Activated naive CD4-positive, alpha-beta T cell treated with anti-CD3 and anti-CD28 coated beads, Interleukin-2, amount 50 U/mL, for 72 hours (primary cell): ENCODE measurements at regions not wholly inside any gene's neighbourhood (a gene's known extent, or its start where the extent isn't known, plus 50 kb on each side); places are given as distances from the start of the nearest gene placed in this dataset.

ENCODE experiments used
- ATAC-seq, 2 donors: fragments of 150-1000 bp; cut with Tn5 transposase; 2 replicates each; pipeline ENCODE4 v1.10.0; 2021; ENCODE audit warnings: mild to moderate bottlenecking in 2 of 2, moderate library complexity in 2 of 2
- DNase-seq, 2 donors: peaks; one replicate each; pipeline ENCODE4 v3.0.0; 2021 to 2022; ENCODE audit warnings: low spot score in 2 of 2
- H3K27ac Mint-ChIP-seq, 2 donors: one replicate each; pipeline ENCODE4 v1.8.0; 2022; ENCODE audit warnings: mild to moderate bottlenecking in 2 of 2, mixed read lengths in 2 of 2
- H3K36me3 Mint-ChIP-seq, 2 donors: one replicate each; pipeline ENCODE4 v1.8.0; 2022; ENCODE audit warnings: mixed read lengths in 2 of 2
- H3K9me3 Mint-ChIP-seq, 2 donors: one replicate each; pipeline ENCODE4 v1.8.0; 2022; ENCODE audit warnings: mixed read lengths in 2 of 2

GRCh38 chr4:110675426-110675825, 52.5 kb upstream of the PITX2 start:
- no peaks in the 10 kb centered on the region for H3K9me3 Mint-ChIP-seq
- no peak for DNase-seq
- no peak for ATAC-seq
- H3K27ac Mint-ChIP-seq, result no peak overlapping the region
- H3K36me3 Mint-ChIP-seq, result no peaks in the 10 kb centered on the region

- no peak overlapping the region for H3K27ac Mint-ChIP-seq
- no peak for DNase-seq
- no peak for ATAC-seq
These were observed 53.4 kb upstream of the PITX2 start for GRCh38 chr4:110676241-110676640.

DNA sequence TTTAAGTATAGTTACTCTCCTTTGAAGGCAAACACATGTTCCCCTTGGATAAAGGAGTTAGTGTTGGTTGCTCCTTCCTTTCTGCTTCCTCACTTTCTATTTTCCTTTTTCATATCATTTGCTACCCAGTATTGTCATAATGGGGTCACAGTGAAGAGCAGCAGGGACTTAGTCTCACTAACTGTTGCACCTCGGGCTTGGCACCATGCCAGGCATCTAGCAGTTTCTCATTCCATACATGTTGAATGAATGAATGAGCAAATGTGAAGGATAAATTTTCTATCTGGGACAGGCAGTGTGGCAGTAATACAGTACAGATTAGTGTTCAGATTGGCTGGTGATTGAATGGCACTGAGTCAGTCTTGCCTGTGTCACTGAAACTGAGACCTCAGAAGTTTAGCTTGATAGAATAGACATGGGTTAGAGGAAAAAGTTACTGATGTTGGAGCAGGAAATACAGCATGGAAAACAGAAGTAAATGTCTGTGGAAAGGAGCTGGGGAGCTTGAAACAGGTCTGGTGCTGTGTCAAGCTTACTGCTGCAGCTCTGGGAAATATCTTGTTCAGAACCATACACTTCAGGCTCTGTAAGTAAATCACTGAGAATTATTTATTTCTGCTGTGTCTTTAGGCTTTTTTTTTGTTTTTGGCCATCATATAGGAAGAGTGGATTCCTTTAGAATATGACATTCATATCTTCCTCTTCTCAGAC, 55.8 kb upstream of the PITX2 start:
- no peaks in the 10 kb centered on the region for H3K9me3 Mint-ChIP-seq
- no peak overlapping the region for H3K27ac Mint-ChIP-seq
- no peak for DNase-seq
- no peaks in the 10 kb centered on the region for H3K36me3 Mint-ChIP-seq
- no peak for ATAC-seq

More at GRCh38 chr4:110676241-110676640, 53.4 kb upstream of the PITX2 start:
- H3K36me3 Mint-ChIP-seq, result no peaks in the 10 kb centered on the region
- H3K9me3 Mint-ChIP-seq, result no peaks in the 10 kb centered on the region

DNA sequence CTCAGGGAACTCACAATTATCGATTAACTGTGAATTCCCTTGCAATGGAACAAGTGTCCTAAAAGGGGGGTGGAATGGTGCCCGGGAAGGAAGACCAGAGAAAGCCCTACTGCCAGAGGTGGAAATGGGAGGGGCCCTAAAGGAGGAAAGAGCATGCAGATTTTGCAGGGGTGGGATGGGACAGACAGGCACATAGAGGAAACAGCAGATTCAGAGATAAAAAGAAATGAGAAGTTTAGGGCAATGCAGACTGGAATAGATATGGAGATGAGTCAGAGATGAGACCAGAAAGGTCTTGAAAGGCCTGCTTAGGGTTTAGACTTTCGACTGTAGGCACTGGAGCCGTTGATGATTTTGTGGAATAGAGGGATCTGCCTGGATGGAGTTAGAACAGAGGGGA, 57.4 kb upstream of the PITX2 start:
- ATAC-seq, result no peak
- no peak overlapping the region for H3K27ac Mint-ChIP-seq
- no peaks in the 10 kb centered on the region for H3K9me3 Mint-ChIP-seq
- no peak for DNase-seq
- H3K36me3 Mint-ChIP-seq, result no peaks in the 10 kb centered on the region

GRCh38 chr4:110681381-110681780, 58.5 kb upstream of the PITX2 start:
- no peak for ATAC-seq
- no peak for DNase-seq
- H3K27ac Mint-ChIP-seq, result no peak overlapping the region
- H3K9me3 Mint-ChIP-seq, result no peaks in the 10 kb centered on the region
- no peaks in the 10 kb centered on the region for H3K36me3 Mint-ChIP-seq

GRCh38 chr4:110682311-110682710, 59.4 kb upstream of the PITX2 start:
- ATAC-seq (no peak), DNase-seq (no peak)
- Mint-ChIP-seq H3K9me3 (no peaks in the 10 kb centered on the region), H3K36me3 (no peaks in the 10 kb centered on the region), H3K27ac (no peak overlapping the region)

- Mint-ChIP-seq H3K9me3 (no peaks in the 10 kb centered on the region), H3K27ac (no peak overlapping the region), H3K36me3 (no peaks in the 10 kb centered on the region)
- ATAC-seq, result no peak
- DNase-seq, result no peak
These were observed 60.7 kb upstream of the PITX2 start for GRCh38 chr4:110683601-110684000.

DNA sequence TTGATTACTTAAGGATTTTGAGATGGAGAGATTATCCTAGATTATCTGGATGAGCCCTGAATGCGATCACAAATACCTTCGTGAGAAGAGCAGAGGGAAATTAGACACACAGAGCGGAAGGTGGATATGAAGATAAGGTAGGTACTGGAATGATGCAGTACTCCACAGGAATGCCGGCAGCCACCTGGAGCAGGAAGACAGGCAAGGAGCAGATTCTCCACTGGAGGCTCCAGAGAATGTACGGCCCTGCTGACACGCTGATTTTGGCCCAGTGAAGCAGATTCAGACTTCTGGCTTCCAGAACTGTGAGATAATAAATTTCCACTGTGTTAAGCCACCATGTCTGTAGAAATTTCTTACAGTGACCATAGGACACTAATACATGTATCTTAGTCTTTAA, 79.4 kb upstream of the PITX2 start:
- no peak for ATAC-seq
- no peak for DNase-seq
- no peak overlapping the region for H3K27ac Mint-ChIP-seq
- H3K36me3 Mint-ChIP-seq, result no peaks in the 10 kb centered on the region
- peaks cover 3 to 4% of the 10 kb centered on the region in 2 donors for H3K9me3 Mint-ChIP-seq

DNA sequence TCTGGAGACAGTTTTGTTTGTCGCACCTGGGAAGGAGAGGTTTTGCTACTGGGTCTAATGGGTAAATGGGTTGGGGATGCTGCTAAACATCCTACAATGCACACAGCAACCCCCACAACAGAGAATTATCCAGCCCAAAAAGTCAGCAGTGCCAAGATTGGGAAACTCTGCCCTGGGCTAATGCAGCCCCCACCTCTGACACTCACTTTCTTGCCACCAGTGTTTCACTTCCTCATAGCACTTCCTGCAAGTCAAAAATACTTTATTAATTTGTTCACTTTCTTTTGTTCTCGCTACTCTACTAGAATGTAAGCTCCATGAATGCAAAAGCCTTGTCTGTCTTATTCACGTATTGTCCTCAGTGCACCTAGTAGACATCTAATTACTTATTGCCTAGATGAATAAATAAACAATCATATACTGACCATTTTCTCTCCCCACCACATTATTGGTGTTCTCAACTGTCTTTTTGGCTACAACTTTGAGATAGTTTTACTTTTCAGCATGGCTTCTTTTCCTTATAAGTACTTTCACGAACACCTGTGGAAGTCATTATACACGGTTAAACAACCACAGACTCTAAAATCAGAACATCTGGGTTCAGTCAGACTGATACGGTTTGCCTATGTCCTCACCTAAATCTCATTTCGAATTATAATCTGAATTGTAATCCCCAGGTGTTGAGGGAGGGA, 82.0 kb upstream of the PITX2 start:
- H3K27ac Mint-ChIP-seq, result no peak overlapping the region
- H3K9me3 Mint-ChIP-seq, result peaks cover 3 to 4% of the 10 kb centered on the region in 2 donors
- ATAC-seq (no peak), DNase-seq (no peak)
- H3K36me3 Mint-ChIP-seq, result no peaks in the 10 kb centered on the region

GRCh38 chr4:110705440-110705782, 82.5 kb upstream of the PITX2 start:
- H3K27ac Mint-ChIP-seq, result no peak overlapping the region
- DNase-seq (no peak), ATAC-seq (no peak)
- peaks cover 3 to 4% of the 10 kb centered on the region in 2 donors for H3K9me3 Mint-ChIP-seq
- no peaks in the 10 kb centered on the region for H3K36me3 Mint-ChIP-seq

DNA sequence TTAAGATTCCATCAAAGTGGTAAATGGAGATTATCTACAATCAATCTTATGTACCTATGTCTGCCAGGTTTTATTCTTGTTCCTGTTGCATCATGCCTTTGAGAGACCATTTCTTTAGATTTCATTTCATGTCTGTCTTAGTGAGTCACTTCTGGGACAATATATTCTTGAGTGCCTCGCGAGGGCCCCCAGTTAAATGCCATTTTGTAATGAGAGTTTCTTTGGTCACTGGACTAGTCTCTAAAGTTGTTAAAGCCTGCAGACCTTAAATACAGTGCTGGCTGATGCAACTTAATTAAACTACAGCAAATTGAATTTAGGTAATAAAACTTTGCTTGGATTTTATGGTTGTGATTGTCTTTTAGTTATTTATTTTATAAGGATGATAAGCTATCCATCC, 87.2 kb upstream of the PITX2 start:
- Mint-ChIP-seq H3K27ac (no peak overlapping the region), H3K36me3 (no peaks in the 10 kb centered on the region), H3K9me3 (peaks cover 0 to 4% of the 10 kb centered on the region in 2 donors)
- ATAC-seq (no peak), DNase-seq (no peak)

- H3K36me3 Mint-ChIP-seq, result no peaks in the 10 kb centered on the region
- no peak for DNase-seq
- no peak overlapping the region for H3K27ac Mint-ChIP-seq
- H3K9me3 Mint-ChIP-seq, result peaks cover 0 to 4% of the 10 kb centered on the region in 2 donors
- ATAC-seq, result no peak
These were observed 89.6 kb upstream of the PITX2 start for GRCh38 chr4:110712486-110712885.

- H3K36me3 Mint-ChIP-seq, result no peaks in the 10 kb centered on the region
- ATAC-seq (no peak), DNase-seq (no peak)
- peaks cover 7 to 8% of the 10 kb centered on the region in 2 donors for H3K9me3 Mint-ChIP-seq
- H3K27ac Mint-ChIP-seq, result no peak overlapping the region
These were observed 107.4 kb upstream of the PITX2 start for GRCh38 chr4:110730318-110730717.

GRCh38 chr4:110733901-110734300, 111.0 kb upstream of the PITX2 start:
- DNase-seq (no peak), ATAC-seq (no peak)
- Mint-ChIP-seq H3K27ac (no peak overlapping the region), H3K9me3 (peaks cover 8% of the 10 kb centered on the region in 2 donors), H3K36me3 (no peaks in the 10 kb centered on the region)

GRCh38 chr4:110735686-110736085, 112.8 kb upstream of the PITX2 start:
- ATAC-seq (no peak), DNase-seq (no peak)
- Mint-ChIP-seq H3K27ac (no peak overlapping the region), H3K9me3 (peaks cover 8 to 19% of the 10 kb centered on the region in 2 donors), H3K36me3 (no peaks in the 10 kb centered on the region)

GRCh38 chr4:110737931-110738330, 115.1 kb upstream of the PITX2 start:
- peaks cover 12 to 17% of the 10 kb centered on the region in 2 donors for H3K9me3 Mint-ChIP-seq
- no peak overlapping the region for H3K27ac Mint-ChIP-seq
- ATAC-seq, result no peak
- DNase-seq, result no peak
- H3K36me3 Mint-ChIP-seq, result no peaks in the 10 kb centered on the region

- Mint-ChIP-seq H3K36me3 (no peaks in the 10 kb centered on the region), H3K9me3 (peaks cover 4 to 16% of the 10 kb centered on the region in 2 donors), H3K27ac (no peak overlapping the region)
- ATAC-seq (no peak), DNase-seq (no peak)
These were observed 119.3 kb upstream of the PITX2 start for GRCh38 chr4:110742143-110742542.

DNA sequence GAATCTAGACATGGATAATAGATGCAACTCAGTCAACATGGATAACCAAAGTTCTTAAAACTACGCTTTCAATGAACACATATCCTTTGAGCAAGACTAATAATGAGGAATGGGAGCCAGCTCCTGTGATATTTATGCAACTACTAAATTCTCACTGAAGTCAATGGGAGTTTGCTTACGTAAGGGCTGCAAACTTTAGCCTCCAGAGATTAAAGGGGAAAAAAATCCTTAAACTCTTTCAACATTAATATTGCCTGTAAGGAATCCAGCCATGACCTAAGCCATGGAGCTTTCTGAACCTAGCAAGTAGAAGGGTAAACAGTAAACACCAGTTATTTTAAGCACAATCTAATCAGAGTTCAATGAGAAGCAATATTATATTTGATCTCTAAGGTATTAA, 125.2 kb upstream of the PITX2 start:
- peaks cover 0 to 4% of the 10 kb centered on the region in 2 donors for H3K9me3 Mint-ChIP-seq
- DNase-seq, result no peak
- no peak overlapping the region for H3K27ac Mint-ChIP-seq
- no peak for ATAC-seq
- H3K36me3 Mint-ChIP-seq, result no peaks in the 10 kb centered on the region
